ENCODE measurements at regions not wholly inside any gene's neighbourhood (a gene's known extent, or its start where the extent isn't known, plus 50 kb on each side); places are given as distances from the start of the nearest gene placed in this dataset.
"Not testable (repeated sequence)": the region's sequence is repeated elsewhere in the genome, so short reads cannot be mapped to it uniquely, and the experiment has no call there.

DNA sequence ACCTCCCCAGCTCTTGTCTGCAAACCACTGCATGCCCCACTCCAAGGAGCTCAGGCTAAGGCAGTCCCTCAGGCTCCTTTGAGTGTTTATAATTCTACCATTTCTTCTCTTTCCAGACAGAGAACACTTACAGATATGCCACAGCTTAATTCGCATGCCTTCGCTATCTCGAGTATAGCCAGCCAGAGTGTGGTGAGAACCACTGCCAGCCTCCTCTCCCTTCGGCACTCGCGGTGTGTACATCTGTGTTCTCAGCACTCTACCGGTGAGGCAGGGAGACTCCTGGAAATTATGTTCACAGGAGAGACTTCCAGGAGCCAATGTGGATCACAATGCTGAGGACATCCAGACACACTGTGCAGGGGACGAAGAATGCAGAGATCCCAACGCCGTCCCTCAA, 143.7 kb upstream of the IRX1 start:
- 89 to 94% (median 94%) methylated on average over 10 of the region's 10 CpGs for WGBS, 3 donors
- Histone ChIP-seq H3K9me3 (no peaks in the 10 kb centered on the region), H3K4me3 (no peak overlapping the region), H3K27ac (no peak overlapping the region), H3K4me1 (no peaks in the 10 kb centered on the region), H3K27me3 (ENCODE audit: insufficient read depth in 3 of 3, low read length in 2 of 3) (peaks cover 0 to 2% (median 0%) of the 10 kb centered on the region in 3 donors), H3K36me3 (ENCODE audit: insufficient read depth in 1 of 2, low read depth in 1 of 2) (no peaks in the 10 kb centered on the region)
- TF ChIP-seq, protein P1, sequence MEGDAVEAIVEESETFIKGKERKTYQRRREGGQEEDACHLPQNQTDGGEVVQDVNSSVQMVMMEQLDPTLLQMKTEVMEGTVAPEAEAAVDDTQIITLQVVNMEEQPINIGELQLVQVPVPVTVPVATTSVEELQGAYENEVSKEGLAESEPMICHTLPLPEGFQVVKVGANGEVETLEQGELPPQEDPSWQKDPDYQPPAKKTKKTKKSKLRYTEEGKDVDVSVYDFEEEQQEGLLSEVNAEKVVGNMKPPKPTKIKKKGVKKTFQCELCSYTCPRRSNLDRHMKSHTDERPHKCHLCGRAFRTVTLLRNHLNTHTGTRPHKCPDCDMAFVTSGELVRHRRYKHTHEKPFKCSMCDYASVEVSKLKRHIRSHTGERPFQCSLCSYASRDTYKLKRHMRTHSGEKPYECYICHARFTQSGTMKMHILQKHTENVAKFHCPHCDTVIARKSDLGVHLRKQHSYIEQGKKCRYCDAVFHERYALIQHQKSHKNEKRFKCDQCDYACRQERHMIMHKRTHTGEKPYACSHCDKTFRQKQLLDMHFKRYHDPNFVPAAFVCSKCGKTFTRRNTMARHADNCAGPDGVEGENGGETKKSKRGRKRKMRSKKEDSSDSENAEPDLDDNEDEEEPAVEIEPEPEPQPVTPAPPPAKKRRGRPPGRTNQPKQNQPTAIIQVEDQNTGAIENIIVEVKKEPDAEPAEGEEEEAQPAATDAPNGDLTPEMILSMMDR (IDR thresholded peaks at IDR 0.05), result no peak
- intact Hi-C loops (cut with DNase I), result no loop called here
- DNase-seq (no peak), ATAC-seq (no peak)

DNA sequence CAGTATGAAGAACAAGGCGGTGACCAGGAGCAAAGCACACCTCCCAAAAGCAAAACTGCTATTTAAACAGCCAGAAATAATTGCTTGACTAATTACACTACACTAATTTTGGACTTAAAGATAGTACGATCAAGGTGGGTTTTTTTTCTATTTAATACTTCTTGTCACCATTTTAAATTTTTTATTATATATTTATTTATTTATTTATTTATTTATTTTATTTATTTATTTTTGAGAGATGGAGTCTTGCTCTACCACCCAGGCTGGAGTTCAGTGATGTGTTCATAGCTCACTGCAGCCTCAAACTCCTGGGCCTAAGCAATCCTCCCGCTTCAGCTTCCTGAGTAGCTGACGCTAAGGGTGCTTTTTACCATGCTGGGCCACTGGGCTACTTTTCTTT, 146.2 kb upstream of the IRX1 start:
- ATAC-seq, result no peak
- Histone ChIP-seq H3K4me3 (no peak overlapping the region), H3K27ac (no peak overlapping the region), H3K9me3 (no peaks in the 10 kb centered on the region), H3K4me1 (no peaks in the 10 kb centered on the region), H3K27me3 (ENCODE audit: insufficient read depth in 3 of 3, low read length in 2 of 3) (peaks cover 0 to 2% (median 0%) of the 10 kb centered on the region in 3 donors), H3K36me3 (ENCODE audit: insufficient read depth in 1 of 2, low read depth in 1 of 2) (no peaks in the 10 kb centered on the region)
- DNase-seq, result no peak
- intact Hi-C loops (cut with DNase I), result no loop called here
- 82 to 91% (median 91%) methylated on average over 4 of the region's 4 CpGs for WGBS, 3 donors
- TF ChIP-seq, protein P1 (IDR thresholded peaks at IDR 0.05), result no peak

DNA sequence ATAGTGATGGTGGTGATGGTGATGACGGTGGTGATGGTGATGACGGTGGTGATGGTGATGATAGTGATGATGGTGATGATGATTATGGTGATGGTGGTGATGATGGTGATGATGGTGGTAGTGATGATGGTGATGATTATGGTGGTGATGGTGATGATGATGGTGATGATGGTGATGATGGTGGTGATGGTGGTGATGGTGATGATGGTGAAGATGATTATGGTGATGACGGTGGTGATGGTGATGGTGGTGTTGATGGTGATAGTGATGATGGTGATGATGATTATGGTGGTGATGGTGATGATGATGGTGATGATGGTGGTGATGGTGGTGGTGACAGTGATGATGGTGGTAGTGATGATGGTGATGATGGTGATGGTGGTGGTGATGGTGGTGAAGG, 149.2 kb upstream of the IRX1 start:
- Histone ChIP-seq H3K4me1 (no peaks in the 10 kb centered on the region), H3K27me3 (ENCODE audit: insufficient read depth in 3 of 3, low read length in 2 of 3) (peaks cover 0 to 2% (median 0%) of the 10 kb centered on the region in 3 donors), H3K4me3 (no peak overlapping the region), H3K27ac (no peak overlapping the region), H3K36me3 (ENCODE audit: insufficient read depth in 1 of 2, low read depth in 1 of 2) (no peaks in the 10 kb centered on the region), H3K9me3 (no peaks in the 10 kb centered on the region)
- 64 to 77% (median 75%) methylated on average over 3 of the region's 3 CpGs for WGBS, 3 donors
- ATAC-seq (no peak), DNase-seq (no peak)
- TF ChIP-seq, protein P1 (IDR thresholded peaks at IDR 0.05), result no peak
- intact Hi-C loops (cut with DNase I), result no loop called here

DNA sequence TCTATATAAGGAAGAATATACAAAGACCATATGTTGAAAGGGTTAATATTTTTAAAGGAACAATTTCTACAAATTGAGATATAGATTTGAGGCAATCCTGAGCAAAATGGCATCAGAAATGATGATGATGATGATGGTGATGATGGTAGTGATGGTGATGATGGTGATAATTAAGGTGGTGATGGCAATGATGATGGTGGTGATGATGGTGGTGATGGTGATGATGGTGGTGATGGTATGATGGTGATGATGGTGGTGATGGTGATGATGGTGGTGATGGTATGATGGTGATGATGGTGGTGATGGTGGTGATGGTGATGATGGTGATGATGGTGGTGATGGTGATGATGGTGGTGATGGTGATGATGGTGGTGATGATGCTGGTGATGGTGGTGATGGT, 150.1 kb upstream of the IRX1 start:
- ATAC-seq; H3K4me1 ChIP-seq; intact Hi-C loops (cut with DNase I): not testable (repeated sequence)

DNA sequence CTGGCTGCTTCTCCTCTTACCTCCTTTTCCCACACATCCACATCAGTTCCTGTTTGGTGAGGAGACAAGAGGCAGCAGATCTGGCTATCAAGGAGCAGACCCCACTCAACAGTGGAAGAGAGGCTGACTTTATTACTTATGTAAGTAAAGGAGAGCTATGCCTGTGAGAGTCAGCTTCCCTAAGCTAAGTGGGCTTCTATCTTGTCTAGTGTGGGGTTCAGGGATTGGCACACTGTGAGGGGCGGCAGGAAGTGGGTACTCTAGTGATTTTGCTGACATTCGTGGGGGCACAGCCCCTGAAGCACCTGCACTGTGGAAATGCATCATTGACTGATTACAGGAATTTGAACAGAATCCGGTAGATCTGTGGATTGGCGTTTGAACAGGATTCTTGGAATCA, 163.5 kb upstream of the IRX1 start:
- Histone ChIP-seq H3K4me3 (no peak overlapping the region), H3K36me3 (ENCODE audit: insufficient read depth in 1 of 2, low read depth in 1 of 2) (no peaks in the 10 kb centered on the region), H3K9me3 (no peaks in the 10 kb centered on the region), H3K27ac (no peak overlapping the region), H3K4me1 (no peaks in the 10 kb centered on the region), H3K27me3 (ENCODE audit: insufficient read depth in 3 of 3, low read length in 2 of 3) (peaks cover 0 to 4% (median 0%) of the 10 kb centered on the region in 3 donors)
- DNase-seq (no peak), ATAC-seq (no peak)
- TF ChIP-seq, protein P1 (IDR thresholded peaks at IDR 0.05), result no peak
- WGBS, 3 donors, result 75 to 86% (median 82%) methylated on average over 4 of the region's 4 CpGs
- intact Hi-C loops (cut with DNase I), result no loop called here

More for the DNA sequence above, 150.1 kb upstream of the IRX1 start:
- not testable (repeated sequence) for H3K4me3 ChIP-seq; DNase-seq; H3K27me3 ChIP-seq (ENCODE audit: insufficient read depth in 3 of 3, low read length in 2 of 3); H3K36me3 ChIP-seq (ENCODE audit: insufficient read depth in 1 of 2, low read depth in 1 of 2); H3K9me3 ChIP-seq; H3K27ac ChIP-seq

Data from psoas muscle (tissue), 7 donors.